ENCODE measurements at regions not wholly inside any gene's neighbourhood (a gene's known extent, or its start where the extent isn't known, plus 50 kb on each side); places are given as distances from the start of the nearest gene placed in this dataset.

GRCh38 chr7:131897016-131897789 is 340.8 kb upstream of the PODXL start:
- no peaks in the 10 kb centered on the region for H3K36me3 ChIP-seq (ENCODE audit: control insufficient read depth in 2 of 2, extremely low read depth in 1 of 2, insufficient read depth in 2 of 2, low read length in 2 of 2)
- no peak overlapping the region for H3K4me2 ChIP-seq (ENCODE audit: insufficient read depth, low read length)
- ChIA-PET POLR2A (no interaction called here), CTCF (interaction anchor here (1.1 to 2.5 kb wide), 3 partner anchors 10 to 38 kb away, joined by 4 to 17 read pairs (median 6); no protein-coding TSS in a partner anchor)
- no peaks in the 10 kb centered on the region for H3K79me2 ChIP-seq (ENCODE audit: control insufficient read depth, insufficient read depth, low read length)
- no peaks in the 10 kb centered on the region for H3K27me3 ChIP-seq (ENCODE audit: control insufficient read depth in 2 of 2, insufficient read depth in 2 of 2, low read length in 2 of 2)
- H3K9me1 ChIP-seq (replicated peaks; ENCODE audit: control insufficient read depth, extremely low read depth, insufficient read depth, low read length), result no peaks in the 10 kb centered on the region
- no TSS peak for BruUV-seq (replicated peaks)
- no peaks in the 10 kb centered on the region for H3K9me3 ChIP-seq (replicated peaks; ENCODE audit: control insufficient read depth, insufficient read depth, low read length)
- no peak overlapping the region for H3K9ac ChIP-seq (replicated peaks; ENCODE audit: extremely low read depth, insufficient read depth, low read length)
- peak; percentile 28 for FAIRE-seq
- H3K27ac ChIP-seq (ENCODE audit: insufficient read depth, low read depth, low read length), result no peak overlapping the region
- H4K20me1 ChIP-seq (replicated peaks; ENCODE audit: control insufficient read depth, extremely low read depth, insufficient read depth, low read length), result no peaks in the 10 kb centered on the region
- H3K4me1 ChIP-seq (ENCODE audit: control insufficient read depth, extremely low read depth, insufficient read depth, low read length), result peaks cover 23% of the 10 kb centered on the region
- dilution Hi-C loops (cut with MboI; ENCODE audit: extremely low pct_ligation_motif_present, low sequenced_read_pairs), result no loop called here
- no peak overlapping the region for H2AFZ ChIP-seq (ENCODE audit: low read depth, low read length)
- intact Hi-C loops (cut with micrococcal nuclease), result loop anchor here (2.0 kb wide), 1 partner anchor 48 kb away; no protein-coding TSS in a partner anchor
- peak; percentile 66 for TF ChIP-seq FOS (IDR thresholded peaks at IDR 0.05; ENCODE audit: borderline replicate concordance, insufficient read depth, low read length)
- no peak for TF ChIP-seq GATA2 (IDR thresholded peaks at IDR 0.05; ENCODE audit: insufficient read depth, insufficient read length, low read depth, low read length)
- no peak overlapping the region for H3K4me3 ChIP-seq (replicated peaks in 1 of 3; ENCODE audit: insufficient read depth in 1 of 3, low read depth in 1 of 3, low read length in 3 of 3)
- peak; percentile 49 for DNase-seq (ENCODE audit: low read depth, low spot score)

- ChIA-PET CTCF (interaction anchor here (1.1 to 2.5 kb wide), 4 partner anchors 11 to 37 kb away, joined by 4 to 17 read pairs (median 8); no protein-coding TSS in a partner anchor), POLR2A (no interaction called here)
- no TSS peak for BruUV-seq (replicated peaks)
- FAIRE-seq (no peak), DNase-seq (ENCODE audit: low read depth, low spot score) (peak; percentile 7)
- Histone ChIP-seq H3K4me3 (replicated peaks in 1 of 3; ENCODE audit: insufficient read depth in 1 of 3, low read depth in 1 of 3, low read length in 3 of 3) (no peak overlapping the region), H4K20me1 (replicated peaks; ENCODE audit: control insufficient read depth, extremely low read depth, insufficient read depth, low read length) (no peaks in the 10 kb centered on the region), H2AFZ (ENCODE audit: low read depth, low read length) (peak overlapping the region; percentile 45), H3K9me1 (replicated peaks; ENCODE audit: control insufficient read depth, extremely low read depth, insufficient read depth, low read length) (no peaks in the 10 kb centered on the region), H3K36me3 (ENCODE audit: control insufficient read depth in 2 of 2, extremely low read depth in 1 of 2, insufficient read depth in 2 of 2, low read length in 2 of 2) (no peaks in the 10 kb centered on the region), H3K9ac (replicated peaks; ENCODE audit: extremely low read depth, insufficient read depth, low read length) (peak overlapping the region; percentile 28), H3K27me3 (ENCODE audit: control insufficient read depth in 2 of 2, insufficient read depth in 2 of 2, low read length in 2 of 2) (no peaks in the 10 kb centered on the region), H3K4me1 (ENCODE audit: control insufficient read depth, extremely low read depth, insufficient read depth, low read length) (peaks cover 23% of the 10 kb centered on the region), H3K27ac (ENCODE audit: insufficient read depth, low read depth, low read length) (peak overlapping the region; percentile 95), H3K79me2 (ENCODE audit: control insufficient read depth, insufficient read depth, low read length) (no peaks in the 10 kb centered on the region), H3K9me3 (replicated peaks; ENCODE audit: control insufficient read depth, insufficient read depth, low read length) (no peaks in the 10 kb centered on the region), H3K4me2 (ENCODE audit: insufficient read depth, low read length) (peak overlapping the region; percentile 47)
- no peak for TF ChIP-seq GATA2 (IDR thresholded peaks at IDR 0.05; ENCODE audit: insufficient read depth, insufficient read length, low read depth, low read length)
- TF ChIP-seq POLR2A (IDR thresholded peaks at IDR 0.05; ENCODE audit: low read depth, low read length), result no peak
- TF ChIP-seq JUN (IDR thresholded peaks at IDR 0.05; ENCODE audit: borderline replicate concordance, insufficient read depth, insufficient read length, low read depth), result no peak
- no peak for TF ChIP-seq CTCF (IDR thresholded peaks at IDR 0.05; ENCODE audit: extremely low read depth in 1 of 2, insufficient read depth in 1 of 2, low read depth in 1 of 2, low read length in 2 of 2)
- TF ChIP-seq POLR2AphosphoS5 (IDR thresholded peaks at IDR 0.05; ENCODE audit: insufficient read depth, low read depth, low read length), result no peak
- TF ChIP-seq FOS (IDR thresholded peaks at IDR 0.05; ENCODE audit: borderline replicate concordance, insufficient read depth, low read length), result no peak
- no peak for TF ChIP-seq EZH2 (IDR thresholded peaks at IDR 0.05; ENCODE audit: borderline replicate concordance, low read depth, low read length, severe bottlenecking)
- no peak for TF ChIP-seq MYC (IDR thresholded peaks at IDR 0.05; ENCODE audit: low read depth, low read length)
- TF ChIP-seq MAX (IDR thresholded peaks at IDR 0.05; ENCODE audit: insufficient read depth, insufficient read length), result no peak
- intact Hi-C loops (cut with micrococcal nuclease), result loop anchor here (2.0 kb wide), 1 partner anchor 48 kb away; no protein-coding TSS in a partner anchor
- dilution Hi-C loops (cut with MboI; ENCODE audit: extremely low pct_ligation_motif_present, low sequenced_read_pairs), result no loop called here
These were observed 339.9 kb upstream of the PODXL start for GRCh38 chr7:131896165-131896863.
